ENCODE measurements at regions not wholly inside any gene's neighbourhood (a gene's known extent, or its start where the extent isn't known, plus 50 kb on each side); places are given as distances from the start of the nearest gene placed in this dataset.

DNA sequence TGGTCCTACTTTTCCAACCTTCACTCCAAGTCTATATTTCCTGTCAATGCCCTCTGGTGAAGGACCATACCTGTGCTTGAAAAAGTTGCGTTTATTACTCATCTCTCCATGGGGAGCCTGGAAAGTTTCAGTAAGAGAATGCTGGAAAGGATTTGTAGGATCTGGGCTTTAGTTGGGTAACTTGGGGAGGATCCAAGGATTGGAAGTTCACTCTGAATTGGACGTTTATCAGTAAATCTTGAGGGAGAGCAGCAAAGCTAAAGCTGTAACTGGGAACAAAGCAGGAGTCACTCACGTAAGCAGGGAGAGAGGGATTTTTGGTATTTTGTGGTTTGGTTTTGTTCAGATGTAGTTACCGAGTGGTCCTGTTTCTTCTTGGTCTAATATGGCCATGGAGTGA is 51.4 kb upstream of the NPVF start:
- DNase-seq = no peak

DNA sequence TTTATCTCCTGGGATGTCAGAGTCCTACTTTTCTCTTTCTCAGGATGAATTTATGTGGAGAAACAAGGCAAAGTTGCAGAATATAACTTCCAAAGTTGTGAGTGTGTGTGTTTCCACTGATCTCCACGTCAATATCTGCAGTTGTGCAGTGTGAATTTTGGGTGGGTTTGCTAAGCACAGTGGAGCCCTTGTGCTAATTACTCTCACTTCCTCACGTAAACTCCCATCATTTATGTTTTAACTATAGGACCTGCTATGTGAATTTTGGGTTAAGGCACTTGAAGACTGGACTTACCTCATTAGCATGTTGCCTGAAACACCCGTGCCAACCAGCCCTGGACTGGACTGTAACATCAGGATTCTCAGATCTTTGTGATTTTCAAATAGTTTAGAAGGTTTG is 51.9 kb upstream of the NPVF start:
- no peak for DNase-seq

DNA sequence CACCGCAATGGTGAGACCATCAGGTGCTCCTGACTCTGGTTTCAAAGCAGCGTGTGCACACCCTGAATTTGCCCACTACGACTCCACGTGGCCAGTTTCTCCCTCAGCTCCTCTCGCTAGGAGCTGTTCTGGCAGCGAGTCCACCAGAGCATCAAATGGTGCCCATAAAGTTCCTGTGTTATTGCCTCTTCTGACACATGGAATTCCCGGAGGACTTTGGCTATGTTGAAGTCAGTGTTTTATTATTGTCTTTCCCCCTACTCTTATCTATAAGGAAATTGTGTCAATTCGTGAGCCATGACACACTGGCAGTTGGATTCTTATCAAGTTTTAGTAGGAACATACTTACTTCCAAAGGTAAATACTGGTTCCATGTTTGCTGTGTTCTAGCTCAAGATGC is 53.9 kb upstream of the NPVF start:
- no peak for DNase-seq

DNA sequence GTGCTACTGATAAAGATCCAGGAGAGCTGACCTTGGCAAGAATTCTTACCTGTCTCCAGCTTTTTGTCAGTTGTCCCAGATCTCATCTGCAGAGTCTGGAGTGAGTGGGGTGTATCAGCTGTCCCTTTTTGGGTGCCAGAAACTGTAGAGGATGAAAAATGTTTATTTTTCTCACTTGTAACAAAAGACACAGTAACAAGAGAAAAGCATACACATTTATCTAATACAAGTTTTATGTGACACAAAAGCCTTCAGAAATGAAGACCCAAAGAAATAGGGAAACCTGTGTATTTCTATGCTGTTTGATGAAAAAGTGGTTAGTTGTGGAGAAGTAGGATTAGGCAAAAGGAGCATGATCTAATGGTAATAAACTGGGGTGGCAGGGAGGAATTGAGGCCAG is 58.5 kb upstream of the NPVF start:
- no peak for DNase-seq

DNA sequence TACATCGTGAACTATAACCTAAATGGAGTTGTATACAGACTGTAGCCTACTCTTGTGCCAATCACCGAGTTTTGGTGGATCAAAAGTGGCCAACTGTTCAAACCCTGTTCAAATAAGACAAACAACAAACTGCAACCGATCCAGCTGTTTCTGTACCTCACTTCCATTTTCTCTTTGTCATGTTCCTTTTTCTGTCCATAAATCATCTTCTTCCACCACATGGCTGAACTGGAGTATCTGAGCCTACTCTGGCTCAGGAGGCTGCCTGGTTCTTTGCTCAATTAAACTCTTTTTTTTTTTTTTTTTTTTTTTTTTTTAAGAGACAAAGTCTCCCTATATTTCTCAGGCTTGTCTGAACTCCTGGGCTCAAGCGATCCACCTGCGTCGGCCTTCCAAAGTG is 59.0 kb upstream of the NPVF start:
- no peak for DNase-seq

DNA sequence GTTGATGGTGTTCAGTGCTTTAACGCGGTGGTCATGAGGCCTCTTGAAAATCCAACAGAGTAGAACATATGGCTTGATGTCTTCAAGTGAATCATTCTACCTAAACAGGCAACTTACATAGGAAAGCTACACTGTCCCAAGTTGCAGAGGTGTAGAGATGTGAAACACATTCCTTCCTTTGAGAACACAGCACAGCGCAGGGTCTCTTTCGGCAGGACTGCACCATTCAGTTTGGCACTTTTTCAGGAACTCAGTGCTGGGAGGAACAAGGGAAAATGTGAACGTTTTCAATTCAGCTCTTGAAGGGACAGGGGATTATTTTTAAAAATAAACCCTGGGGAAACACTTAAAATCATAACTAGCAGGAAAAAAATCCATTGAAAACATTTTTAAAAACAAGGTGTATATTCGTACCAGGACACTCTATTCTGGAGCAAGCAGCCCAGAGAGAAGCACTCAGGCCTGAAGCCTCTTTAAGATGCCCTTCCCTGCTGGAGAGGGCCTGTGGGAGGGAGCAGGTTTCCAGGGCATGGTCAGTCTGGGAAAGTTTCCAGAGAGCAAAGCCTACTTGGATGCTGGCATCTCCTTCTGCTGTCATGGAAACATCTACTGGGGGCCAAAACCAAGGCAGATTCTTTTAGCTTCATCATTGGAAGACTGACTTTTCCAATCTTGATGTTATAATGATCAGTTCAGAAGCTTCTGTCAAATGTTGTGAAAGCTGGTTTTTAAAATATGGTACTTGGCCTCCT is 60.4 kb upstream of the NPVF start:
- DNase-seq = no peak

DNA sequence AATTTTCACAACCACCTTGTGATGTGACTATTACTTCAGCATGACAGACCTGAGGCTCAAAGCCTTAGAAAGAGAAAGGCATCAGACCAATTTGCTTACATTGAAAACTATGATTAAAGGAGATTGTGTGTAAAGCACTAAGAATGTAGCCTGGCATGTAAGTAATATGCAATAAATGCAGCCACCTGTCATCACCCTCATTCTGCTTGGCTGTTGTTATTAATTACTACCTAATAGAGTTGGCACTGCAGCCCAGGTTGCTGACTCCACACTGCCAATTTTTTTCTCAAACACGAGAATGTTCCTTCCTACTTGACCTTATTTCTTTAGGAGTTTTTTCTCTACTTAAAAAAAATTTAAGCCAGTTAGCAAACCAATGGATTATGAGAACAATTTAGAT is 61.2 kb upstream of the NPVF start:
- no peak for DNase-seq

DNA sequence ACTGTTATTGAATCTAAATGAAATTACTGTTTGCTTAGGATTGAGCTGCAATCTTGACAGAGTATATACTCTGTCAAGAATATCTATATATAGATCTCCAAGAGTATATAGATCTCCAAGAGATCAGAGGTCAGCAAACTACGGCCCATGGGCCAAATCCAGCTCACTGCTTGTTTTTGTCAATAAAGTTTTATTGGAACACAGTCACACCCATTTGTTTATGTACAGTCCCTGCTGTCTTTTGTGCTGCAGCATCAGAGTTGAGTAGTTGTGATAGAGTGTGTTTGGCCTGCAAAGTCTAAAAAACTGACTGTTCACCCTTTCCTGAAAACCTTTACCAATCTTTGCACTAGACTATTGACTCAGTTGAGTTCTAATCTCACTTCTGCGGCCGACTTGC is 66.3 kb upstream of the NPVF start:
- no peak for DNase-seq

DNA sequence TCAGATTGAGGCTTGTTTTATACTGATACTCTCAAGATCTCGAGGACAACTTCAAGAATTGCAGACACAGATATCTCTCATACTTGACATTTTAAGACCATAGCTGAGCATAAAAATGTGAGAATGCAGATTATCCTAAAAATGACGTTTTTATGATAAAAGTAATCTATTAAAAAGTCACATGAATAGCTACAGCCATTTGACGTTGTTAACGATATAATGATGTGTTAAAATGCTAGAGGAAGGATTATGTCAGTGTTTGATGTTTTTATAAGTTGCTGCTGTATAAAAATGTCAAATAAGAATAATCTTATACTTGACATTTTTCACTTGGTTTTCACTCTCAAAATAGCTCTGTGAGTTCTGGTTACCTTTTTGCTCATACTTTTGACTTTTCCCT is 67.1 kb upstream of the NPVF start:
- DNase-seq = no peak

DNA sequence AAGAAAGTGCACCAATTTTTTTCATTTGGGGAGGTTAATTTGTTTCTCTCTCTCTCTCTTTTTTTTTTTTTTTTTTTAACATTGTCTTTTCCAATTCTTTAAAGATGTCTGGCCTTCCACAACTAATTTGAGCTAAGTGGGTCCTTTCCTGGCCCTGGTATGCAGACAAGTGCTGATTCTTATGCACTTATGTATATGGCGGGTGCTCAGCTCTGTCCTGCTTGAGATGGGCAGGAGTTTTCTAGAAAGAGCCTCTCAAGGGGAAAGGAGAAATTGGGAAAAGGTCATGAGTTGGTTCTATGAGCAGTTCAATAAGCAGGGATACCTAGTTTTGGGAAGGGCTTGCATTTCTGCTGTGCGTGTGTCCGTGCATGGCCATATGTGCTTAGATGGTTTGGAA is 67.8 kb upstream of the NPVF start:
- DNase-seq = no peak

DNA sequence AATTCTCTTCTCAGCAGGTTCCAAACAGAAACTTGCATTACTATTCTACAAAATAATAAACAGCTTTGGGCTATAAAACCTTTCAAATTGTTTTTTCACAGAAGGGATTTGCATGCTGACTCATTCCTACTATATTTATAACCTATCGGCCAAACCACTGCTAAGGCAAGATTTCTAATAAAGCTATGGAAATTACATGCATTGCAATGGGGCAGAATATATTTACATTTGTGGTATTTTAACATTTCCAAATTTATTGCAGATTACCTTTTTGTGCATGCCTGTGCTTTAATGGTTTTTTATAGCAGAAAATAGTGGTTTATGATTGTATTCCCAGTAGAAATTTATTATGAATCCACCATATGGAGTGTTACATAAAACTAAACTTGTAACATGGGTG is 69.0 kb upstream of the NPVF start:
- no peak for DNase-seq

DNA sequence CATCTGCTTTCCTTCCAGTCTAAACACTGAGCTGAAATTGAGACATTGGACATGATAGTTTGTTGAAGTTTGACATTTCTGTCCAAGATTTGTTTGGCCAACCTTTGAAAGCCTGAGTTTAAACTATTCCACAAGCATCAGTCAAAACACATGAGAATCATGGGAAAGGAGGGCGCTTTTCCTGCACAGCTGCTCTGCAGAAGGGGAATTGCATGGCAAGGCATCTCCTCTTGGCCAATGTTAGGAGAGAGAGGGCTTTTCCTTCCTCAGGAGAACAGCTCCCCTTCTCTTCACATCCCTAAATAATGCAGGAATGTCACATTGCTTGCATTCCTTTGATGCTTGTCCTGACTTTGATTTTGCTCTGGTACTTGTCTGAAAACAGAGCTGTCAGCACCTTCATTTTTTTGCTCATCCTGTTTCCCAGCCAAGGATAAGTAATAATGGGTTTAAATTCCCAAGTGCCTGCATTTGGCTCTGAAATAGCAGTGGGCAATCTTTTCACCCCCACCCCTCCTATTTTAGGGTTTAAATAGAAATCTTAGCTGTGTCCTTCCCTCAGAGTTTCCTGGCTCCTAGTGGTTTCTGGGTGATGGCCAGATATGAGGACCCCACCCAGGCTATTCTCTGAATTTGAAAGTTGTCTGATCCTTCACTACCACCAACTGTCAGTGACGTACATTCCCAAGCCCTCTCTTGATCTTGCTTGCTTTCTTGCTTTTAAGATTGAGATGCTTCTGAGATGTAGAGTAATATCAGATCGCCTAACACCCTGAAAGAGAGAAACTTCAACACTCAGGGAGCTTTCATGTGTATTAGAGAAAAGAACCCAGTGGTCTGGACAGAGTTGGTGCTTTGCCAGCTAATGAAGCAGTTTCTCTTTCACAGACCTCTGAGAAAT is 75.2 kb upstream of the NPVF start:
- no peak for DNase-seq

DNA sequence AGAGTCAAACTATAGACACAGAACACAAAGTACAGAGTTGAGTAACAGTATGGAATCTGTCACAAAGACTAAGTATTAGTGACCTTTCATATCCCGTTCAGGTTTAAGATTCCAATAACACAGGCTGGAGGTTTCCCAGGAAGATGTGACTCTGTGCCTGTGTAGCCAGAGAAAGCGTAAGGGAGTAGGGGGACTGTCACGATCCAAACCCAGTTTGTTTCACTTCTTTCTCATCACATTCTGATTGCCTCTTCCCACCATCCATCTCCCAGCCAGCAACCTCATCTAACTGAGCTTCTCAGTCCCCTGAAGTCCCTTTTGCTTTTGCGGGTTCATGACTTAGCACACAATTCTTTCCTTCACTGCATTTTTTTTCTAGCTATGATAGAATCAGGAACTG is 76.4 kb upstream of the NPVF start:
- DNase-seq = no peak

DNA sequence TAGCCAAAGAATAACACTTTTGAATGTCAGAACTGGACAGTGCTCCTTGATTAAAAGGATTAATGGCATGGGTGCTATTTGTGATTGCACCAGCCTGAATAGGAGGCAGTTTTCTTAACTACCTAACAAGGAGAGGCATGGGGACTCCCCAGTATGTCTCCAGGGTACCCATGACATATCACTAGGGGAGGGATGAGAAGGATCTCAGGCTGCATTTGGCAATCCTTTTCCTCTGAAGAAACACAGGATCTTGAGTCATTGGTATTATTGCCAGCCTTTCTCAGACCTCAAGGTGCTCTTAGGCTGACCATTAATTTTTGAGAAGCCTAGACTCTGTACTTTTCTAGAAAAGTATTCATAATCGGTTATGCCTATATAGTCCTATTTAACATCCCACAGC is 77.5 kb upstream of the NPVF start:
- DNase-seq = no peak

DNA sequence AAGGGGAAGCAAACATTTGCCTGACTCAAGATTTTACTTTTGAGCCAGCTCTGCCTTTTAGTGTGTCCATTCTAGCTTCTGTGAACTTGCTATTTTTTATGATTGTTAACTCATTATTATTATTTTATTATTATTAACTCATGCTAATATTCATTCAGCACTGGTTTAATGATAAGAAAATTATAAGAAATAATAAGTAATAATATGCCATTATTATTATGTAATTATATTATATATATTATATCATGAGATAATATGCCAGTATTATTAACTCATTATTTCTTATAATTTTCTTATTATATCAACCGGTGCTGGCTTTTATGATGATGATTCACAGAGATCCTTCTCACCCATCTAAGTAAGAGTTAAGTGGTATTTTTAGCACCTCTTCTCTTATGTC is 79.3 kb upstream of the NPVF start:
- no peak for DNase-seq

DNA sequence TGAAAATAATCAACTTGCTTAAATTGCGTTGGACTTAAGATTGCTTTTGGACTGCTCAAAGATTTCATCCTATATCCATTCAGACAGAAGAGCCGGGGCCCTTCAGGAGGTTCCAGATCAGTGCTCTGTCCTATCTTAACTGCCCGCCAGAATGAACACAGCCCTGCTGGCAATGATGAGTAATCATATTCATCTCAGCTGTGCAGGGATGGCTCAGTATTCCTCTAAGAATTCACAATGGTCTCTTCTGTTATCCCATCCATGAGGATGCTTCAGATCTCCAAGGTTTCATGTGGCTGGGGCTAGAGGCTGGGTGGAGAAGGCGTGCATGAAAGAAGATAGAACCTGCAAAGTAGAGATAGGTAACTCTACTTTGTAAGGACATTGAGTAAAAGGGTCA is 80.0 kb upstream of the NPVF start:
- no peak for DNase-seq

DNA sequence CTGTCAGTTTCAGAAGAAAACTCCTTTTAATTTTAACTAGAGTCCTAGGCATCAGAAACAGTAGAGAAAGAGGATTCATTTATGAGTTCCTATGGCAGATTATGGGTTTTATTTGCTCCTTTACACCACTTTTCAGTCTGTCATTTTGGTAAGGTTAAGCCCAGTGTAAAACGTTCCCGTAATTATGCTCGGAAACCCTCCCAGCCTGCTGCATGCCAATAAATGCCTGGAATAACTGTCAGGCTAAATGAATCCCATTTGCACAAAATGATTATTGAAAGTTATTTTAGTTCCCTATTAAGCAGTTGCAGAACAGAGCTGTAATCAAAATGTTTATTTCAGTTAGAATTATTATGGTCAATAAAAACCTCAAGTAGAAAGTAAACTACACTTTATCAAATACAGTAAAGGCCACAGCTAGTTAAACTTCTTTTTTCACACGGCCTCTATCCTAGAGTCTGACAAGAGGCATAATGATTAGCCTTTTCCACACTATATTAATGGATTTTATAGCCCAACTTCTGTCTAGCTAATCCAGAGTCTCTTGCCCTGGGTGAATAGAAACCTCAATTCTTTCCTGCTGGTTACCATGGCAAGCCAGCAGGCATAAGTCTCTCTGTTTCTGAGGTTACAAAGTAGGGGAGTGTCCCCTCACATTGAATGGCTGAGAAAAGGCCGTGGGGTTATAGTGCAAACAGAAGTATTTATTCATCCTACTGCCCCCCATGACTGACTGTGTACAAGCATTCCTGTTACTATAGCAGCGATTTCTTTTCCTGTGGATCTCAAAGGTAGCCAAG is 80.8 kb upstream of the NPVF start:
- no peak for DNase-seq

DNA sequence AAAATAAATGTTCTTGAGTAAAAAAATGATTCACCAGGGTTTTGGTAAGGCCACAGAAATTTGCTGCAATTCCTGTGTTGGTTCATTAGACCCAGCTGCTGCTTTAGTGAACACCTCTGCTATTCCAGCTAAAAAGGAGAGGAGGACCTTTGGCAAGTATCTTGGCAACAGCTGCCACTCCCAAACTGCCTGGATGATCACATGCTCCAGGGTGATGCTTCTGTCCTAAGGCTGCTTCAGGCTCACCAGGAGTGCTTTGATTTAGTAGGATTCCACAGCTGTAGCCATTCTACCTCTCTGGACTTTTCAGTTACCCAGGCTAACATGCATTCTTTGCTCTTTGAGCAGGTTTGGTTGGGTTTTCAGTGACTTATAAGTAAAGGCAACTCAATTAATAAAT is 82.6 kb upstream of the NPVF start:
- DNase-seq = no peak

DNA sequence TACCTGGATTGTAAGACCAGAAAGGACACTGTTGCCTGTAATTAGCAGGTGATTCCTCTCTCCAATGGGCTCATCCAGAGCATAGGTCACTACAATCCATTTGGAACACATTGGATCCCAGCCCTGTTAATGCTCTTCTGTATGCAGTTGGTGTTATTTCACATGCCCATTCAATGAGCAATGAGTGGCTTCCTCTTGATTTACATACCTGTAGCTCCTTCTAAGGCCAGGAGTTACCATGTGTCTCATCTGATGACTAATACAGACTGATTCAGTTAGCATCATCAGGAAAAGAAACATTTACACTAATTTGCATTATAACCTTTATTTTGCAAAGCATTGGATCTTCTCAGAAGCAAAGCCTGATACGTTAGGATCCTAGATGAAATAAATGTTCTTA is 83.1 kb upstream of the NPVF start:
- DNase-seq = no peak

DNA sequence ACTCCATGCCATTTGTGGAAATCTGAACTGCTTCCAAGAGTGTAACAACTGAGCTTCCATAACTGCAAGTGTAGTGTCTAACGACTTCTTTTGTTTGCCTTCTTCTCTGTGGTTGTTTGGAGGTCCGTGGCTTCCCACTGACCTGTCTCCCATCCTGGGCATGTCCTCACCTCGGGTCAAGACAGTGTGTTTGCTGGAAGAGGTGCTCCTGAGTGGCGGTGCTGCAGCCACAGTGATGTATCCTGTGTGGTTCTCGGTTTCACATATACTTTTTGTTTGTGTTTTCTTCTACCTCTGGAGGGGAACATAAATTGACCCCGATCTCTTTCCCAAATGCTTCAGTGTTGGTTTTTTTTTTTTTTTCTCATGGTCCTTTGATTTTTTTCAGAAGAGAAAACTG is 84.7 kb upstream of the NPVF start:
- no peak for DNase-seq

DNA sequence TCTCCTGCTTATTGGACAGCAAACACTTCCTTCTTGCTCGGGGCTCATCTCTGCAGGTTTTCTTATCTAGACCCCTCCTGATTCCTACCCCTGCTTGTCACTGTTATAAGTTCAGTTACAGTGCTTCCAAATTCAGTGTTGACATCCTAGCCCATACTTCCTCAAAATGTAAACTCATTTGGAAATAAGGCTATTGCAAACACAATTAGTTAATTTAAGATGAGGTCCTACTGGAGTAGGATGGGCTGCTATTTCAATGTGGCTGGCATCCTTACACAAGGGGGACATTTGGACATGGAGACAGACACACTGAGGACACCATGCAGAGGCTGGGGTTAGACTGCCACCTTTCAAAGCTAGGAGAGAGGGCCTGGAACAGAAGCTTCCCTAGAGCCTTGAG is 85.2 kb upstream of the NPVF start:
- DNase-seq = no peak

DNA sequence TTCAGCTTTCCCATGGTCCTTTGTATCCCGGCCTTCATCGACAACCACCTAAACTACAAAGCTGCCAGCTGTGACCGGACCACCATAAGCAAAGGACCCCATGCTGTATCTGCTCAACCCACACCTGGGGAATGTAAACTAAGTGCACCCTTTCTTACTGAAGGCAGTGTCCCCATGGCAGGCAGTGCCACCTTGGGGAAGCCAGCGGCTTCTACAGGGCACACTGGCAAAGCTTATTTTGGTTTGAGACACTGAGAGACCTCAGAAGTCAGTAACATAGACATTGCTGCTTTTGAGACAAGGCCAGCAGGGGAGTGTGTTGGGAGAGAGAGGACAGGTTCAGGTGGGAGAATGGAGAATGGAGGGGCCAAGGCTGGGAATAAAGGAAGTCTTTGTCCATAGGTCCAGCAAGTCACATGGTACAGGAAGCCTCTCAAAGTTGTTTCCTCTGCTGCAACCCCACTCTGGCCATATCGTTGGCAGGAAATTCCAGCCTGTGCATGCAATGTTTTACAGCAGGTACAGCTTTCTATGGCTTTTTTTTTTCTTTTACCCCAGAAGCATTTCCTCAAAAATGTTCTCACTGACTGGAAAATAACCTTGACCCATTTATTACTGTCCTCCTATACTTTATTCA is 85.9 kb upstream of the NPVF start:
- no peak for DNase-seq

DNA sequence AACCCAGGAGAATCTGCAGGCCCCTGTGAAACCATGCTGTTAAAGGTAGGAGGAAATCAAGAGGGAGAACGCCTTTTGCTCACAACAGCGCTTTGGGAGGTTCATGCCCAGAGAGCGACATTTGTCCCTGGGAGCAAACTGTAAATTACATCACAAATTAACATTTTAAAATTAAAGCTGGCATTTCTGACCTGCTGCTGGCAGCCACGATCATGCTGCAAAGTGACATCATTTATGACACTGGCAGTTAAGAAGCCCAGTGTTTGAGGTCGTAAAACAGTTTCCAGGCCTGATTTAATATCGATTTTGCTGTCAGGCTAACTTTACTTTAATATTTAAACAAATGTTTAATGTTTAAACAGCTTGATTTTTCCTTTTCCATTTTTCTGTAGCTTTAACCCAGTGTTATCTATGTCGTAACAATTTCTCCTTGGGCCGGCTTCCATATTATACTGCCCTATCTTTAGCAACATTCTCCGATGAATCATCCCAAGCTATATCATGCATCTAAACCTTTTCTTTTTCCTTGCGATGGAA is 86.5 kb upstream of the NPVF start:
- no peak for DNase-seq

Data from EL (cell line).